Breast epithelium (tissue), 4 donors: ENCODE measurements at regions not wholly inside any gene's neighbourhood (a gene's known extent, or its start where the extent isn't known, plus 50 kb on each side); places are given as distances from the start of the nearest gene placed in this dataset.
A peak's percentile ranks its signal among the peaks of the same experiment; 100 is the strongest.

Experiments
- DNase-seq, 2 donors: peaks; one replicate each; pipeline ENCODE4 v3.0.0-alpha.2; 2019; ENCODE audit warnings: low spot score in 2 of 2
- H3K27ac ChIP-seq, 2 donors: fragments of 200-600 bp; sonication (generic) in 1 of 2; one replicate each; pipeline ENCODE4 v1.5.1; 2016 to 2019; ENCODE audit warnings: mild to moderate bottlenecking in 1 of 2
- H3K27me3 ChIP-seq, 2 donors: fragments of 200-600 bp; sonication (generic) in 1 of 2; one replicate each; pipeline versions ENCODE4 v1.5.1 to v1.6.0; 2017 to 2019; ENCODE audit warnings: control low read depth in 1 of 2, mild to moderate bottlenecking in 1 of 2
- H3K36me3 ChIP-seq: fragments of 200-600 bp; one replicate; pipeline ENCODE4 v1.5.1; 2019
- H3K4me1 ChIP-seq, 2 donors: fragments of 200-600 bp; sonication (generic); one replicate each; pipeline ENCODE4 v1.5.1; 2016 to 2019; ENCODE audit warnings: control low read depth in 1 of 2
- H3K4me3 ChIP-seq, 3 donors: fragments of 200-600 bp; sonication (generic); 1 replicate in 2 of 3; 2 replicates in 1 of 3; pipeline ENCODE4 v1.5.1; 2016 to 2019; ENCODE audit warnings: mild to moderate bottlenecking in 3 of 3, moderate library complexity in 2 of 3
- H3K9me3 ChIP-seq, 2 donors: fragments of 200-600 bp; sonication (generic) in 1 of 2; one replicate each; pipeline ENCODE4 v1.5.1; 2016 to 2019; ENCODE audit warnings: control low read depth in 1 of 2
- CTCF ChIP-seq, 3 donors: fragments of 450-650 bp; IDR thresholded peaks; one replicate each; pipeline ENCODE4 v1.5.1; 2016 to 2017; ENCODE audit warnings: antibody characterized with exemption in 3 of 3, mild to moderate bottlenecking in 3 of 3, moderate library complexity in 3 of 3
- POLR2A ChIP-seq: fragments of 450-650 bp; IDR thresholded peaks from one replicate; pipeline ENCODE4 v1.6.1; 2016; ENCODE audit warnings: antibody characterized with exemption, mild to moderate bottlenecking, moderate library complexity
- POLR2AphosphoS5 ChIP-seq, 3 donors: sonication (generic); formaldehyde crosslinking; IDR thresholded peaks; one replicate each; pipeline ENCODE4 v1.6.1; 2017; ENCODE audit warnings: antibody characterized with exemption in 3 of 3
- intact Hi-C: fragments of 100-400 bp; cut with DNase I; formaldehyde crosslinking; loops from one replicate; pipeline ENCODE4 v1.15.1; 2023; ENCODE audit warnings: low total_unique reads

GRCh38 chr20:24768713-24769601 lies 180.1 kb upstream of the CST7 start:
- no peak overlapping the region for H3K4me3 ChIP-seq
- H3K4me1 ChIP-seq, result no peaks in the 10 kb centered on the region
- H3K27me3 ChIP-seq, result peaks cover 0 to 20% of the 10 kb centered on the region in 2 donors
- intact Hi-C loops, result loop anchor here (10.0 kb wide), 1 partner anchor 74 kb away; no protein-coding TSS in a partner anchor
- no peaks in the 10 kb centered on the region for H3K36me3 ChIP-seq
- no peaks in the 10 kb centered on the region for H3K9me3 ChIP-seq
- peak in 1 of 2 donors; percentile 27 for DNase-seq
- TF ChIP-seq POLR2A (no peak), POLR2AphosphoS5 (IDR thresholded peaks at IDR 0.05) (no peak), CTCF (IDR thresholded peaks at IDR 0.05) (no peak)
- no peak overlapping the region for H3K27ac ChIP-seq

- TF ChIP-seq POLR2A (no peak), CTCF (IDR thresholded peaks at IDR 0.05) (no peak), POLR2AphosphoS5 (IDR thresholded peaks at IDR 0.05) (no peak)
- Histone ChIP-seq H3K27ac (no peak overlapping the region), H3K4me3 (no peak overlapping the region), H3K36me3 (no peaks in the 10 kb centered on the region), H3K27me3 (peaks cover 0 to 20% of the 10 kb centered on the region in 2 donors), H3K4me1 (no peaks in the 10 kb centered on the region), H3K9me3 (no peaks in the 10 kb centered on the region)
- DNase-seq, result peak in 1 of 2 donors; percentile 39
- intact Hi-C loops, result loop anchor here (10.0 kb wide), 1 partner anchor 75 kb away; no protein-coding TSS in a partner anchor
These were observed 179.0 kb upstream of the CST7 start for GRCh38 chr20:24769878-24770627.

- Histone ChIP-seq H3K27me3 (peaks cover 0 to 17% of the 10 kb centered on the region in 2 donors), H3K4me1 (no peaks in the 10 kb centered on the region), H3K27ac (no peak overlapping the region), H3K9me3 (peaks cover 0 to 6% of the 10 kb centered on the region in 2 donors), H3K36me3 (no peaks in the 10 kb centered on the region), H3K4me3 (no peak overlapping the region)
- intact Hi-C loops, result no loop called here
- TF ChIP-seq CTCF (IDR thresholded peaks at IDR 0.05) (no peak), POLR2AphosphoS5 (IDR thresholded peaks at IDR 0.05) (no peak), POLR2A (no peak)
- DNase-seq, result peak in 1 of 2 donors; percentile 46
These were observed 178.2 kb upstream of the CST7 start for GRCh38 chr20:24770628-24771541.

GRCh38 chr20:24771542-24772061 lies 177.5 kb upstream of the CST7 start:
- intact Hi-C loops, result no loop called here
- Histone ChIP-seq H3K36me3 (no peaks in the 10 kb centered on the region), H3K27ac (no peak overlapping the region), H3K4me3 (no peak overlapping the region), H3K4me1 (no peaks in the 10 kb centered on the region), H3K27me3 (peaks cover 0 to 17% of the 10 kb centered on the region in 2 donors), H3K9me3 (peaks cover 0 to 7% of the 10 kb centered on the region in 2 donors)
- no peak for TF ChIP-seq POLR2A
- TF ChIP-seq CTCF (IDR thresholded peaks at IDR 0.05), result no peak
- TF ChIP-seq POLR2AphosphoS5 (IDR thresholded peaks at IDR 0.05), result no peak
- DNase-seq, result peak in 1 of 2 donors; percentile 31
